ENCODE measurements at regions not wholly inside any gene's neighbourhood (a gene's known extent, or its start where the extent isn't known, plus 50 kb on each side); places are given as distances from the start of the nearest gene placed in this dataset.

- POLR2A ChIA-PET: no interaction called here
- FAIRE-seq: no peak
These were observed 147.9 kb downstream of the MSX2 start for GRCh38 chr5:174872271-174872670.

GRCh38 chr5:174852143-174852542 lies 127.8 kb downstream of the MSX2 start:
- WGBS (ENCODE audit: missing lambda C conversion rate): 1% methylated on average over 4 of the region's 5 CpGs
- Histone ChIP-seq H3K4me1 (no peaks in the 10 kb centered on the region), H3K4me2 (no peak overlapping the region), H3K27ac (no peak overlapping the region), H3K9me3 (no peaks in the 10 kb centered on the region), H3K4me3 (no peak overlapping the region)
- FAIRE-seq (no peak), DNase-seq (ENCODE audit: low read depth in 1 of 2, low spot score in 1 of 2) (no peak), ATAC-seq (no peak)
- ChIA-PET POLR2A (no interaction called here), CTCF (no interaction called here)
- TF ChIP-seq MYC (IDR thresholded peaks at IDR 0.05; ENCODE audit: borderline replicate concordance, low read length): no peak
- TF ChIP-seq ZC3H11A (IDR thresholded peaks at IDR 0.05): no peak
- no peak for TF ChIP-seq REST (IDR thresholded peaks at IDR 0.05)
- TF ChIP-seq CHD2 (IDR thresholded peaks at IDR 0.05; ENCODE audit: low read length, partially characterized antibody): no peak
- no peak for TF ChIP-seq NFE2L2 (conservative IDR thresholded peaks at IDR 0.05; ENCODE audit: low read length)
- TF ChIP-seq MAX (IDR thresholded peaks at IDR 0.05): no peak
- no peak for TF ChIP-seq HOXB5 (CRISPR knock-in tag; IDR thresholded peaks at IDR 0.05)
- TF ChIP-seq FOSL2 (IDR thresholded peaks at IDR 0.05): no peak
- no peak for TF ChIP-seq FOSL2 (CRISPR knock-in tag; IDR thresholded peaks at IDR 0.05)
- TF ChIP-seq ESRRA (IDR thresholded peaks at IDR 0.05; ENCODE audit: borderline replicate concordance, low read length): no peak
- TF ChIP-seq MAZ (IDR thresholded peaks at IDR 0.05; ENCODE audit: borderline replicate concordance, low read depth, low read length): no peak
- no peak for TF ChIP-seq NR3C1 (IDR thresholded peaks at IDR 0.05)
- no peak for TF ChIP-seq ELK1 (IDR thresholded peaks at IDR 0.05; ENCODE audit: low read depth, low read length)
- TF ChIP-seq E2F6 (IDR thresholded peaks at IDR 0.05; ENCODE audit: borderline replicate concordance, low read depth): no peak
- no peak for TF ChIP-seq JUN (IDR thresholded peaks at IDR 0.05)
- TF ChIP-seq EHMT2 (IDR thresholded peaks at IDR 0.05; ENCODE audit: low read depth): no peak
- TF ChIP-seq RNF2 (IDR thresholded peaks at IDR 0.05; ENCODE audit: borderline replicate concordance, low read depth): no peak

More at GRCh38 chr5:174872271-174872670, 147.9 kb downstream of the MSX2 start:
- Histone ChIP-seq H3K27ac (no peak overlapping the region), H3K9me3 (0 out of 3 replicates have a peak, but pooled peaks cover 4% of the 10 kb centered on the region), H3K4me1 (no peaks in the 10 kb centered on the region), H3K4me3 (no peak overlapping the region), H3K4me2 (no peak overlapping the region)
- CTCF ChIA-PET: no interaction called here
- TF ChIP-seq FOSL2 (IDR thresholded peaks at IDR 0.05) (no peak), FOSL2 (CRISPR knock-in tag; IDR thresholded peaks at IDR 0.05) (no peak), PHF8 (IDR thresholded peaks at IDR 0.05; ENCODE audit: borderline replicate concordance, low read depth) (no peak), EHMT2 (IDR thresholded peaks at IDR 0.05; ENCODE audit: low read depth) (no peak), CEBPB (IDR thresholded peaks at IDR 0.05) (no peak), HDAC2 (IDR thresholded peaks at IDR 0.05) (no peak), ZNF302 (CRISPR knock-in tag; IDR thresholded peaks at IDR 0.05) (no peak), PBX3 (IDR thresholded peaks at IDR 0.05) (no peak), ZFP36 (IDR thresholded peaks at IDR 0.05; ENCODE audit: borderline replicate concordance, partially characterized antibody) (no peak), GATA3 (IDR thresholded peaks at IDR 0.05; ENCODE audit: borderline replicate concordance) (no peak), ELK1 (IDR thresholded peaks at IDR 0.05; ENCODE audit: low read depth, low read length) (no peak), MYC (IDR thresholded peaks at IDR 0.05; ENCODE audit: borderline replicate concordance, low read length) (no peak), CBX8 (IDR thresholded peaks at IDR 0.05) (no peak), KDM1A (IDR thresholded peaks at IDR 0.05; ENCODE audit: low read depth) (no peak), JUNB (IDR thresholded peaks at IDR 0.05) (no peak)
- no peak for ATAC-seq
- WGBS (ENCODE audit: missing lambda C conversion rate): 0% methylated on average over 1 of the region's 1 CpG
- DNase-seq (ENCODE audit: low read depth in 1 of 2, low spot score in 1 of 2): no peak

All from A549 (cell line).